NOMO-1 treated with dmso at 0.1 percent for 144 hours (cell line): ENCODE measurements at regions not wholly inside any gene's neighbourhood (a gene's known extent, or its start where the extent isn't known, plus 50 kb on each side); places are given as distances from the start of the nearest gene placed in this dataset.

Source experiments
- DNase-seq: peaks from one replicate; lab custom pipeline; 2025; ENCODE audit not compliant: unreplicated experiment; lab: John Stamatoyannopoulos, UW

DNA sequence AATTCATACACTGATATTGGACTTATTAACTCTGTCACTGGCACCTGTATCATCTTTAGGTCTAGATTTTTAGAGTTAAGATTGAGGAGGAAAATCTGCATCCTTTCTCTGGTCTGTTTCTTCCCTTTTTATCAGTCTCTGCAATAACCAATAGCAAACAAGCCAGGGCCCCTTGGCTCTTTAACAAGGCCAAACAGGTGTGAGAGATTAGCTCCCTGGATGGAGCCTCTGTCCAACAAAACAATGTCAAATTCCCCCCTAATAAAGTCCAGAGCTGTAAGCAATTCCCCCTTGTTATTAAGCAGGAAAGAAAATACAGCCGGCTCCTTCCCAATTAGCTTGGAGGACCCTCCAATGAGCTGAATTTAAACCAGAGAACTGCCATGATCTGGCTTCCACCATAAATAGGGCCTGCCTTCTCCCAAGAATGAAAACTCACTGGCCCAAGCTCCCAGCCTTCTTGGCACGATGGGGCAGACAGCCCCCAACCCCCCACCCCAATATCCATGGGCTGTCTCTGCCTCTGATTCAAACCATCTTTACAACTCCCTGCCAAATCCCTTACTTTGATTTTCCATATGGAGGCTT, 56.1 kb upstream of the SOX9 start:
- DNase-seq, result no peak

DNA sequence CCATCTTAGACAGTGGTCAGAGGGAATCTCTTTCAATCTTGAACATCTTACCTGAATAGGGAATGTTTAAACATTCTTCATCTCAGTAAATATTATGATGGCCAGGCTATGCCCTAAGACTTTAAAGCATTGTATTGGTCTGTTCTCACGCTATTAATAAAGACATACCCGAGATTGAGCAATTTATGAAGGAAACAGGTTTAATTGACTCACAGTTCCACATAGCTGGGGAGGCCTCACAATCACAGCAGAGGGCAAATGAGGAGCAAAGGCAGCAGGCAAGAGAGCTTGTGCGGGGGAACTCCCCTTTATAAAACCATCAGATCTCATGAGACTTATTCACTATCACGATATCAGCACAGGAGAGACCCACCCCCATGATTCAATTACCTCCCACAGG, 55.3 kb upstream of the SOX9 start:
- no peak for DNase-seq

DNA sequence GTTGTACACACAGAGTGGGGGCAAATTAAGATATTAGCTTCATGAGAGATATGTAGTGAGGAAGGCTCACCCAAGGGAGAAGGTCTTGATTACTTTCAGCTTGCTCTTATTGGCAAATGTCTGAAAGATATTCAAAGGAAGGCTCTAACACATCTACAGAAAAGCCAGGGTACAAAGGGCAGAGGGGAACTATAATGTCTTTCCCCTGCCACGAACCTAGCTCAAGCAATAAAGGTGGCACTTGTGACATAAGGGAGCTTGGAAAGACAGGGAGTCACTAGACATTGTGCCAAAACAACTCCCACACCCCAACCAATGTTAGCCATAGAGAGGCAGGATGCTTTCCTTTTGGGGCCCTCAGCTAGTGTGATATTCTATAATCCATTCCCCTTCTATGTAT, 52.2 kb upstream of the SOX9 start:
- DNase-seq, result no peak

DNA sequence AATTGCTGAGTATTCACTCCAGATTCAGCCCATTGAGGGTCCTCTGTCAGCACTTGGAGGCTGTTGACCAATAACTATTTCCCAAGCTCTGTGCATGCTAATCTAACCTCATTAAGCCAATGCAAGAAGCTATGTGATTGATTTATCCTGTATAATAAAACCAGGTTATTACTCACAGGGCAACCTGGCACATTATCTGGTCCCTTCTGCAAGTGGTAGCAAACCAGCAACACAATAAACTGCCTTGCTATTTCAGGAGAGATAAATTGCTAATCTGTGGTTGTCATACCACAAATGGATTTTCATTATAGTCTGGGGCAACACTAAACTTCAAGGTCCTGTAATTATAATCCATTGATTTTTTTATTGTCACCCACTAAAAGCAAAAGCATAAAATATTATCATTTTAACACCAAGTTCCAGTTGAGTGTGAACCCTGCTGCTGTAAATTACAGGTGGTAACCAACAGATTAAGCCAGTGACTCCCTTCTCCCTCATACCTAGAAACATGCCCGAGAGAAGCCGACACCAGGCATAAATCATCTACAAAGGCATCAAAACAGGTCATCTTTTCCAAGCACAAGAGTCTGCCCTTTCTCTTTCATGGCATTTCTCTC, 51.1 kb upstream of the SOX9 start:
- DNase-seq, result no peak
